ENCODE measurements at regions not wholly inside any gene's neighbourhood (a gene's known extent, or its start where the extent isn't known, plus 50 kb on each side); places are given as distances from the start of the nearest gene placed in this dataset.

DNA sequence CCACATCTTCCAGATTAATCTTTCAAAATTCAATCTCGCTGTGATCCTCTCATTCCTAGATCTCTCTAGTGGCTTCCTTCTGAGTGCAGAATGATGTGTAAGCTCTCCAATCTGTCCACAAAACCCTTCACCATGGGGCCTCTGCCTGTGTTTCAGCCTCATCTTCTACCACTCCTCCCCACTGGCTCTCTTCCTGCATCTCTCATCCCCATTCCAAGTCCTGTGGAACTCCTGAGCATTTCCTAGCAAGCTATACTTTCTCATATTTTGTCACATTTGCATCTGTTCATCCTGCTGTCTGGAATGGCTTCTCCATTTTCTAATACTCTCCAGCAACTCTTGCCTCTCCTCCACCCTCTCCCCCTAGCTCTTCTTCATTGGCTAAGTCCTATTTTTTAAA is 242.0 kb upstream of the DAAM1 start:
- no peak overlapping the region for H3K4me3 ChIP-seq (ENCODE audit: severe bottlenecking)
- H3K27ac ChIP-seq (ENCODE audit: poor library complexity, severe bottlenecking) = no peak overlapping the region
- no peaks in the 10 kb centered on the region for H3K9me3 ChIP-seq (ENCODE audit: severe bottlenecking)
- ATAC-seq (ENCODE audit: low read depth) (no peak), DNase-seq (ENCODE audit: low spot score) (no peak)
- H3K36me3 ChIP-seq (ENCODE audit: low read depth) = no peaks in the 10 kb centered on the region
- no peaks in the 10 kb centered on the region for H3K4me1 ChIP-seq (ENCODE audit: insufficient read depth, poor library complexity, severe bottlenecking)
- no peaks in the 10 kb centered on the region for H3K27me3 ChIP-seq (ENCODE audit: insufficient read depth, poor library complexity, severe bottlenecking)
- TF ChIP-seq, protein P1, sequence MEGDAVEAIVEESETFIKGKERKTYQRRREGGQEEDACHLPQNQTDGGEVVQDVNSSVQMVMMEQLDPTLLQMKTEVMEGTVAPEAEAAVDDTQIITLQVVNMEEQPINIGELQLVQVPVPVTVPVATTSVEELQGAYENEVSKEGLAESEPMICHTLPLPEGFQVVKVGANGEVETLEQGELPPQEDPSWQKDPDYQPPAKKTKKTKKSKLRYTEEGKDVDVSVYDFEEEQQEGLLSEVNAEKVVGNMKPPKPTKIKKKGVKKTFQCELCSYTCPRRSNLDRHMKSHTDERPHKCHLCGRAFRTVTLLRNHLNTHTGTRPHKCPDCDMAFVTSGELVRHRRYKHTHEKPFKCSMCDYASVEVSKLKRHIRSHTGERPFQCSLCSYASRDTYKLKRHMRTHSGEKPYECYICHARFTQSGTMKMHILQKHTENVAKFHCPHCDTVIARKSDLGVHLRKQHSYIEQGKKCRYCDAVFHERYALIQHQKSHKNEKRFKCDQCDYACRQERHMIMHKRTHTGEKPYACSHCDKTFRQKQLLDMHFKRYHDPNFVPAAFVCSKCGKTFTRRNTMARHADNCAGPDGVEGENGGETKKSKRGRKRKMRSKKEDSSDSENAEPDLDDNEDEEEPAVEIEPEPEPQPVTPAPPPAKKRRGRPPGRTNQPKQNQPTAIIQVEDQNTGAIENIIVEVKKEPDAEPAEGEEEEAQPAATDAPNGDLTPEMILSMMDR (IDR thresholded peaks at IDR 0.05; ENCODE audit: poor library complexity, severe bottlenecking) = no peak

DNA sequence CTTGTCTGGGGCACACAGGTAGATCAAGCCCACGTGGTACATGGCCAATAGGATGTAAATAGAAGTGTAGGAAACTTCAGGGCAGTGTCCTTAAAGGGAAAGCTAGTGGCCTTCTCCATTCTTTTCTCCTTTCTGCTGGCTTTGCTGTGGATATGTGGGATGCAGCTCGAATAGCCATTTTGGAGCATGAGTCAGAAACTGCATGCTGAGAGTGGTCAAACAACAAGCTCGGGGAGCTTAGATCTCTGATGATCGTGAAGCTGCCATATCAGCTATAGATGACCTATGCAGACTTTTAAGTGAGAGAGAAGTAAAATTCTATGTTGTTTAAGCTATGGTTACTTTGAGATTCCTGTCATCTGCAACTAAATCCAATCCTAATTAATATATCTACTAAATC is 241.3 kb upstream of the DAAM1 start:
- TF ChIP-seq, protein P1 (IDR thresholded peaks at IDR 0.05; ENCODE audit: poor library complexity, severe bottlenecking) = no peak
- Histone ChIP-seq H3K36me3 (ENCODE audit: low read depth) (no peaks in the 10 kb centered on the region), H3K27ac (ENCODE audit: poor library complexity, severe bottlenecking) (no peak overlapping the region), H3K27me3 (ENCODE audit: insufficient read depth, poor library complexity, severe bottlenecking) (no peaks in the 10 kb centered on the region), H3K9me3 (ENCODE audit: severe bottlenecking) (no peaks in the 10 kb centered on the region), H3K4me3 (ENCODE audit: severe bottlenecking) (no peak overlapping the region), H3K4me1 (ENCODE audit: insufficient read depth, poor library complexity, severe bottlenecking) (no peaks in the 10 kb centered on the region)
- no peak for ATAC-seq (ENCODE audit: low read depth)
- no peak for DNase-seq (ENCODE audit: low spot score)

DNA sequence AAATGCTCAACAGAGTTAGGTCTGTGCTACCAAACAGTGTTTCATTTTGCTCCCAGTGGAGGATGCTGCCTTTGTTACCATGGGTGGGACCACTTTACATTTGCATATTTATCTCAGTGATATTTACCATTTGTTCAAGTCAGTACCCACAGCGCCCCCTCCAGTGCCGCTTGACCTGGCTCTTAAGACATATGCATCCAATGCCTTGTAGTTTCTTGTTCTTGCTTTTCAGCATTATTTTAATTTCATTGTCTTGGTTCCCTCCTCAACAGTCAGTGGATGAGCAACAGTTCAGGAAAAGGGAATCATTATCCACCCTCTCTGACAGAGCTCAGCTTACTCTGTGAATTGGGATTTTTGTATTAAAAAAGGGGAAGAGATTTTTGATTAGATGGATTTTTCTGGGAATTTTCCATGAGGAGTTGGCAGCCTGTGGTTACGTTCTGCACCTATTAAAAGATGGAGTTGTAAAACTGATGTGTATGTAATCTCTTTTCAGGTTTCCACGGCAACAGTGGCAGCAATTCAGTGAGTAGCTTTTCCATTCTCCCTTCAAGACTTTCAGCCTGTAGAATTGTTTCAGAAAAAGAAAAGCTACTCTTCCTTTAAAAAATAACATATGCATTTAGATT is 240.5 kb upstream of the DAAM1 start:
- TF ChIP-seq, protein P1 (IDR thresholded peaks at IDR 0.05; ENCODE audit: poor library complexity, severe bottlenecking) = no peak
- ATAC-seq (ENCODE audit: low read depth) (no peak), DNase-seq (ENCODE audit: low spot score) (no peak)
- no peaks in the 10 kb centered on the region for H3K36me3 ChIP-seq (ENCODE audit: low read depth)
- H3K27ac ChIP-seq (ENCODE audit: poor library complexity, severe bottlenecking) = no peak overlapping the region
- H3K4me3 ChIP-seq (ENCODE audit: severe bottlenecking) = no peak overlapping the region
- no peaks in the 10 kb centered on the region for H3K9me3 ChIP-seq (ENCODE audit: severe bottlenecking)
- no peaks in the 10 kb centered on the region for H3K4me1 ChIP-seq (ENCODE audit: insufficient read depth, poor library complexity, severe bottlenecking)
- H3K27me3 ChIP-seq (ENCODE audit: insufficient read depth, poor library complexity, severe bottlenecking) = no peaks in the 10 kb centered on the region

DNA sequence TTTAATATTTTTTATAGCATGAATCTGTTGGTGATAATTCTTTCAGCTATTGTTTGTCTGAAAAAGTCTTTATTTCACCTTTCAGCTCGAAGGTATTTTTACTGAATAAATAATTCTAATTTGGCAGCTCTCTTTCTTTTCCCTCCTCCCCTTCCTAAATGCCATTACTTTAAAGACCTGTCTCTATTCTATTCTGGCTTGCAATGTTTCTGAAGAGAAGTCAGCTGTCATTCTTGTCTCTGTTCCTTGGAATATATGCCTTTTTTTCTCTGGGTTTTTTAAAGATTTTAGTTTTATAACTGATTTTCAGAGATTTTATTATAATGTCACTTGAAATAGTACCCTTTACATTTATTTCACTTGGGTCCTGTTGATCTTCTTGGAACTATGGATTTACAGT is 237.9 kb upstream of the DAAM1 start:
- Histone ChIP-seq H3K27me3 (ENCODE audit: insufficient read depth, poor library complexity, severe bottlenecking) (no peaks in the 10 kb centered on the region), H3K4me3 (ENCODE audit: severe bottlenecking) (no peak overlapping the region), H3K36me3 (ENCODE audit: low read depth) (no peaks in the 10 kb centered on the region), H3K9me3 (ENCODE audit: severe bottlenecking) (no peaks in the 10 kb centered on the region), H3K4me1 (ENCODE audit: insufficient read depth, poor library complexity, severe bottlenecking) (no peaks in the 10 kb centered on the region), H3K27ac (ENCODE audit: poor library complexity, severe bottlenecking) (no peak overlapping the region)
- TF ChIP-seq, protein P1 (IDR thresholded peaks at IDR 0.05; ENCODE audit: poor library complexity, severe bottlenecking) = no peak
- no peak for DNase-seq (ENCODE audit: low spot score)
- no peak for ATAC-seq (ENCODE audit: low read depth)

DNA sequence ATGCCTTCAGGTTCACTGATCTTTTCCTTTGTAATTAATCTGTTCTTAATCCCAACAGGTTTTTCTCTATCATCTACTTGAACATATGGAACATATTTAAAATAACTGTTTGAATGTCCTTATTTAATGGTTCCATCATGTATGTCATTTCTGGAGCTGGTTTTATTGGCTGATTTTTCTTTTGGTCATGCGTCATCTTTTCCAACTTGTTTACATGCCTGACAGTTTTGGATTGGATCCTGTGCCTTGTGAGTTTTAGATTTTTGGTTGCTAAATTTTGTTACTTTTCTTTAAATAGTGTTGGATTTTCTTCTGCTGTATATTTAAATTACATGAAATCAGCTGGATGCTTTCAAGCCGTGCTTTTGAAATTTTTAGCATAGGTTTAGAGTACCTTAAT is 237.3 kb upstream of the DAAM1 start:
- TF ChIP-seq, protein P1 (IDR thresholded peaks at IDR 0.05; ENCODE audit: poor library complexity, severe bottlenecking) = no peak
- Histone ChIP-seq H3K9me3 (ENCODE audit: severe bottlenecking) (no peaks in the 10 kb centered on the region), H3K27me3 (ENCODE audit: insufficient read depth, poor library complexity, severe bottlenecking) (no peaks in the 10 kb centered on the region), H3K27ac (ENCODE audit: poor library complexity, severe bottlenecking) (no peak overlapping the region), H3K4me3 (ENCODE audit: severe bottlenecking) (no peak overlapping the region), H3K4me1 (ENCODE audit: insufficient read depth, poor library complexity, severe bottlenecking) (no peaks in the 10 kb centered on the region), H3K36me3 (ENCODE audit: low read depth) (no peaks in the 10 kb centered on the region)
- ATAC-seq (ENCODE audit: low read depth) (no peak), DNase-seq (ENCODE audit: low spot score) (no peak)

Data from RWPE2 (cell line).